DND-41 (cell line): ENCODE measurements at regions not wholly inside any gene's neighbourhood (a gene's known extent, or its start where the extent isn't known, plus 50 kb on each side); places are given as distances from the start of the nearest gene placed in this dataset.

Experiments
- ATAC-seq: fragments of 200-7000 bp; cut with Tn5 transposase; 3 replicates; pipeline ENCODE4 v1.9.1; 2021; ENCODE audit warnings: low read depth; ENCODE audit not compliant: insufficient read depth
- DNase-seq: peaks from one replicate; pipeline ENCODE4 v3.0.0-alpha.2; 2020
- H2AFZ ChIP-seq: 2 replicates; pipeline ENCODE4 v1.6.0; 2012; ENCODE audit warnings: low read depth, low read length
- H3K27ac ChIP-seq: 2 replicates; pipeline ENCODE4 v1.5.1; 2012; ENCODE audit warnings: low read length, inconsistent platforms
- H3K27me3 ChIP-seq: fragments of 200-600 bp; sonication (generic); 2 replicates; pipeline ENCODE4 v1.6.0; 2012; ENCODE audit warnings: low read length, mild to moderate bottlenecking, inconsistent platforms; ENCODE audit not compliant: insufficient read depth, poor library complexity
- H3K36me3 ChIP-seq: 2 replicates; pipeline ENCODE4 v1.5.1; 2012; ENCODE audit warnings: low read length, inconsistent platforms; ENCODE audit not compliant: insufficient read depth
- H3K4me1 ChIP-seq: 2 replicates; pipeline ENCODE4 v1.5.1; 2012; ENCODE audit warnings: mild to moderate bottlenecking, low read length; ENCODE audit not compliant: insufficient read depth
- H3K4me2 ChIP-seq: 2 replicates; pipeline ENCODE4 v1.6.0; 2012; ENCODE audit warnings: mild to moderate bottlenecking, moderate library complexity, low read length, inconsistent platforms; ENCODE audit not compliant: insufficient read depth
- H3K4me3 ChIP-seq, 2 experiments: fragments of 200-600 bp in 1 of 2; shearing (Covaris generic) in 1 of 2; 2 replicates each; pipeline ENCODE4 v1.5.1; 2012 to 2016; ENCODE audit warnings: inconsistent platforms in 2 of 2, low read length in 2 of 2, mild to moderate bottlenecking in 2 of 2, low read depth in 1 of 2, moderate library complexity in 1 of 2
- H3K79me2 ChIP-seq: 2 replicates; pipeline ENCODE4 v1.6.0; 2012; ENCODE audit warnings: low read length, inconsistent platforms; ENCODE audit not compliant: insufficient read depth
- H3K9ac ChIP-seq: 2 replicates; pipeline ENCODE4 v1.6.0; 2012; ENCODE audit warnings: low read depth, mild to moderate bottlenecking, inconsistent platforms, low read length, moderate library complexity
- H3K9me3 ChIP-seq: 2 replicates; pipeline ENCODE4 v1.5.1; 2012; ENCODE audit warnings: low read length, moderate library complexity, mild to moderate bottlenecking, inconsistent platforms; ENCODE audit not compliant: insufficient read depth, severe bottlenecking
- H4K20me1 ChIP-seq: 2 replicates; pipeline ENCODE4 v1.6.0; 2012; ENCODE audit warnings: low read length; ENCODE audit not compliant: insufficient read depth
- EZH2 ChIP-seq: IDR thresholded peaks from 3 replicates; pipeline ENCODE4 v1.6.1; 2012; ENCODE audit warnings: borderline replicate concordance, low read depth, mild to moderate bottlenecking, moderate library complexity, low read length, inconsistent platforms; ENCODE audit not compliant: severe bottlenecking
- TF ChIP-seq, protein P1 (sequence below): IDR thresholded peaks from 2 replicates; pipeline ENCODE4 v1.5.1; 2012; ENCODE audit warnings: borderline replicate concordance, low read length, moderate library complexity, mild to moderate bottlenecking; ENCODE audit not compliant: poor library complexity, severe bottlenecking; ENCODE audit errors: extremely low read depth

DNA sequence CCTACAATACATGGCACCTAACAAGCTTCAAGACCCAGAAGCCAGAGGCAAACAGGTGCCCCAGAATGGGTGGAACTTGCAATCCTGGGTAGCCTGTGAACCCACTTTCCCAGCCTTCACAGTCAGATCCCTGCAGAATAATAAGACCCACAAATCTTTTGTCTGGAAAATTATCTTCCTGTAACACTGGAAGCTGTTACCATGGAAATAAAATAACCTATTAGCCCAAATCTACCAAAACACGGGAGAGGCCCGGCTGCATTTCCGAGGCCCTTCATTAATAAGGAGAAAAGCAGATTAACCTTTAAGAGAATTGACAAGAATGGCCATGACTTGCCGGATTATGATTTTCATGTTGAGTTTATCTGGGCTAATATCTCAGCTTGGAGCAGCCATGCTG, 256.1 kb upstream of the PROK2 start:
- ATAC-seq (no peak), DNase-seq (no peak)
- Histone ChIP-seq H3K4me1 (no peaks in the 10 kb centered on the region), H3K4me3 (no peak overlapping the region), H3K27ac (no peak overlapping the region), H4K20me1 (no peaks in the 10 kb centered on the region), H3K36me3 (no peaks in the 10 kb centered on the region), H3K4me2 (no peak overlapping the region), H3K27me3 (no peaks in the 10 kb centered on the region), H3K9ac (no peak overlapping the region), H3K79me2 (no peaks in the 10 kb centered on the region), H2AFZ (no peak overlapping the region), H3K9me3 (no peaks in the 10 kb centered on the region)
- TF ChIP-seq, protein P1, sequence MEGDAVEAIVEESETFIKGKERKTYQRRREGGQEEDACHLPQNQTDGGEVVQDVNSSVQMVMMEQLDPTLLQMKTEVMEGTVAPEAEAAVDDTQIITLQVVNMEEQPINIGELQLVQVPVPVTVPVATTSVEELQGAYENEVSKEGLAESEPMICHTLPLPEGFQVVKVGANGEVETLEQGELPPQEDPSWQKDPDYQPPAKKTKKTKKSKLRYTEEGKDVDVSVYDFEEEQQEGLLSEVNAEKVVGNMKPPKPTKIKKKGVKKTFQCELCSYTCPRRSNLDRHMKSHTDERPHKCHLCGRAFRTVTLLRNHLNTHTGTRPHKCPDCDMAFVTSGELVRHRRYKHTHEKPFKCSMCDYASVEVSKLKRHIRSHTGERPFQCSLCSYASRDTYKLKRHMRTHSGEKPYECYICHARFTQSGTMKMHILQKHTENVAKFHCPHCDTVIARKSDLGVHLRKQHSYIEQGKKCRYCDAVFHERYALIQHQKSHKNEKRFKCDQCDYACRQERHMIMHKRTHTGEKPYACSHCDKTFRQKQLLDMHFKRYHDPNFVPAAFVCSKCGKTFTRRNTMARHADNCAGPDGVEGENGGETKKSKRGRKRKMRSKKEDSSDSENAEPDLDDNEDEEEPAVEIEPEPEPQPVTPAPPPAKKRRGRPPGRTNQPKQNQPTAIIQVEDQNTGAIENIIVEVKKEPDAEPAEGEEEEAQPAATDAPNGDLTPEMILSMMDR: no peak
- TF ChIP-seq EZH2: no peak

DNA sequence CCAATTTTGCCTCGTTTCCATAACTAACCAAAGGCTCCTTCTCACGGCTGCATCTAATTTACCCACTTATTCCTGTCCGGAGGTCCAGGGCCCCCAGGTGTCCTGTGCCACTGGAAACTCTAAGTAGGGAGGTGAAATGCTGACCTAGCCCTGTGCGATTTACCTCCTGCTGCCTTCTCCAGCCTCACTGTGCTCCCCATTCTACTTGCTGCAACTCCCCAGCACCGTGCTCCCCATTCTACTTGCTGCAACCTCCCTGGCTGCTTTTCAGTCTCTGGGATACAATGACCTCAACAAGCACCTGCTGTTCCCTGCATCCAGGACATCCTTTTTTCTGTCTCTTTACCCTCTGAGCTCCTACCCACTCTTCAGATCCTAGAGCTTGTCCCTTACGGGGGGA, 254.7 kb upstream of the PROK2 start:
- Histone ChIP-seq H3K27ac (no peak overlapping the region), H3K27me3 (no peaks in the 10 kb centered on the region), H4K20me1 (no peaks in the 10 kb centered on the region), H3K4me2 (no peak overlapping the region), H3K4me1 (no peaks in the 10 kb centered on the region), H3K36me3 (no peaks in the 10 kb centered on the region), H3K9ac (no peak overlapping the region), H3K79me2 (no peaks in the 10 kb centered on the region), H3K4me3 (no peak overlapping the region), H2AFZ (no peak overlapping the region), H3K9me3 (no peaks in the 10 kb centered on the region)
- no peak for TF ChIP-seq EZH2
- TF ChIP-seq, protein P1: no peak
- ATAC-seq (no peak), DNase-seq (no peak)

DNA sequence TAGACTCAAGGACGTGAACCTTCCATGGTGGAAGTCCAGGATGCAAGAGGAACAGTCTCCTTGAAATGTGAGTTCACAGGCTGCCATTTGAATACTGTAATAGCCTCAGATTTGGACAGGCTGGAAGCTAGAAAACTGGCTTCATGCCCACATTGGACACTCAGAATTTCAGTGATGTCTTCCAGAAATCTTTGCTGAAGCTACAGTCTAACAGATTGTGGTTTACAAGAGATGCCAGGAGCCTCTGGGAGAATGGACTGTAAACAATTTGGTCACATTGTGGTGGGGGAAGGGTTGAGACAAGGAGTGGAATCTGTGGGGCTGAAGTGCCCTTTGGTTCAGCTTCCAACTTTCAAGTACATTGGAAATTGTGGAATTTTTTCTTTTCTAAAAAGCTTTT, 252.0 kb upstream of the PROK2 start:
- no peaks in the 10 kb centered on the region for H3K9me3 ChIP-seq
- no peak overlapping the region for H3K4me2 ChIP-seq
- no peaks in the 10 kb centered on the region for H3K27me3 ChIP-seq
- H2AFZ ChIP-seq: no peak overlapping the region
- ATAC-seq (no peak), DNase-seq (no peak)
- H3K27ac ChIP-seq: no peak overlapping the region
- no peaks in the 10 kb centered on the region for H3K79me2 ChIP-seq
- H3K4me1 ChIP-seq: no peaks in the 10 kb centered on the region
- H3K36me3 ChIP-seq: no peaks in the 10 kb centered on the region
- TF ChIP-seq EZH2: no peak
- TF ChIP-seq, protein P1: no peak
- H3K9ac ChIP-seq: no peak overlapping the region
- H4K20me1 ChIP-seq: no peaks in the 10 kb centered on the region
- no peak overlapping the region for H3K4me3 ChIP-seq

DNA sequence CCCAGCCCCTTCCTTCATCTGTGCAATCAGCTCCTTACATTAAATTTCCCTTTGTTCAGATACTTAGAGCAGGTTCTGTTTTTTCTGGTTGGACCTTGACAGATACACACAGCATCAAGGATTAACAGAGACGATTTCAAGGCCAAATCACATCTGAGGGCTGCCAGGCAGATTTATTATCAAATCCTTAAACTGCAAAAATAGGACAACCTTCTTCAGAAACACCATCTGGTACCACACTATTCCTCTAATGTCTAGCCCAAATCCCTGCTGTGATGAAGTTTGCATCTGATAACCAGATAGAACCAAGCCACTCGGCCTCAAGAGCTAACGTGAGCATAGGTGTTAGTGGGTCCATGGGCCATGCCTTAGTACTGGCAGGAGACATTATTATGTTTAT, 250.7 kb upstream of the PROK2 start:
- Histone ChIP-seq H3K79me2 (no peaks in the 10 kb centered on the region), H3K4me2 (no peak overlapping the region), H2AFZ (no peak overlapping the region), H3K4me3 (no peak overlapping the region), H3K9me3 (no peaks in the 10 kb centered on the region), H3K36me3 (no peaks in the 10 kb centered on the region), H3K4me1 (0 out of 2 replicates have a peak, but pooled peaks cover 4% of the 10 kb centered on the region), H3K27ac (no peak overlapping the region), H3K9ac (no peak overlapping the region), H3K27me3 (no peaks in the 10 kb centered on the region), H4K20me1 (no peaks in the 10 kb centered on the region)
- ATAC-seq (no peak), DNase-seq (no peak)
- TF ChIP-seq, protein P1: no peak
- no peak for TF ChIP-seq EZH2
